HL-60 (cell line): ENCODE measurements at regions not wholly inside any gene's neighbourhood (a gene's known extent, or its start where the extent isn't known, plus 50 kb on each side); places are given as distances from the start of the nearest gene placed in this dataset.

ENCODE experiments used
- DNase-seq, 2 experiments: peaks; one replicate each; pipeline ENCODE4 v3.0.0-alpha.2; 2010 to 2020; ENCODE audit warnings: low read depth in 1 of 2, low spot score in 1 of 2
- H3K27ac ChIP-seq: fragments of 250-450 bp; sonication (Bioruptor Pico); replicated peaks from 2 replicates; pipeline ENCODE4 v1.5.1; 2020; ENCODE audit warnings: mild to moderate bottlenecking, moderate library complexity
- H3K27me3 ChIP-seq: fragments of 250-450 bp; sonication (Bioruptor Pico); 2 replicates; pipeline ENCODE4 v1.5.1; 2021; ENCODE audit warnings: mild to moderate bottlenecking, moderate library complexity; ENCODE audit not compliant: insufficient read depth, poor library complexity, severe bottlenecking
- H3K4me3 ChIP-seq: replicated peaks from 2 replicates; pipeline ENCODE4 v1.5.1; 2011; ENCODE audit warnings: mild to moderate bottlenecking, control low read depth, low read length; ENCODE audit not compliant: insufficient read depth
- GABPA ChIP-seq: IDR thresholded peaks from 2 replicates; pipeline ENCODE4 v1.6.1; 2012; ENCODE audit warnings: low read depth
- POLR2AphosphoS5 ChIP-seq: IDR thresholded peaks from 2 replicates; pipeline ENCODE4 v1.6.1; 2012; ENCODE audit warnings: low read depth
- SPI1 ChIP-seq: IDR thresholded peaks from 2 replicates; pipeline ENCODE4 v1.6.1; 2012; ENCODE audit warnings: low read depth, mild to moderate bottlenecking, borderline replicate concordance
- TF ChIP-seq, protein P1 (sequence below): IDR thresholded peaks from 2 replicates; pipeline ENCODE4 v1.6.1; 2012; ENCODE audit warnings: low read depth; ENCODE audit not compliant: insufficient replicate concordance
- TF ChIP-seq, protein P2 (sequence below): IDR thresholded peaks from one replicate; pipeline ENCODE4 v1.5.1; 2011; ENCODE audit warnings: low read length, control low read depth, inconsistent platforms; ENCODE audit not compliant: insufficient read depth

DNA sequence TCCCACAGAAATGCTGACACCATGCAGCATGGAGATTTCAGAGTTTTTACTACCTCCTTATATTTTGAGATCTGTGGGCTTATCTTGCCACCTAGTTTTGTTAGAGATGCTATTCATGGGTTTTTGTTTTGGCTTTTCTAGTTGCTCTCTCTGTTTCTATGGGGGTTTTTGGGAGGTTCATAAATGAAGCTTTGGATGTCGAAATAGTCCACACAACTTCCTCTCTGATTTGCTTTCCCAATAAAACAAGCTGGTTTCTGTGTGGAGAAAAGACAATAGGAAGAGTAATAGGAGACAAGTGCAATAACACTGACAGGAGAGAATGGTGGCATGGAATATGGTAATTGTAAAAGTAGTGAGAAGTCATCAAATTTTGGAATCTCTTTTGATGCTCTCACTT lies 106.8 kb upstream of the GPR149 start:
- no peak for TF ChIP-seq POLR2AphosphoS5
- TF ChIP-seq, protein P1, sequence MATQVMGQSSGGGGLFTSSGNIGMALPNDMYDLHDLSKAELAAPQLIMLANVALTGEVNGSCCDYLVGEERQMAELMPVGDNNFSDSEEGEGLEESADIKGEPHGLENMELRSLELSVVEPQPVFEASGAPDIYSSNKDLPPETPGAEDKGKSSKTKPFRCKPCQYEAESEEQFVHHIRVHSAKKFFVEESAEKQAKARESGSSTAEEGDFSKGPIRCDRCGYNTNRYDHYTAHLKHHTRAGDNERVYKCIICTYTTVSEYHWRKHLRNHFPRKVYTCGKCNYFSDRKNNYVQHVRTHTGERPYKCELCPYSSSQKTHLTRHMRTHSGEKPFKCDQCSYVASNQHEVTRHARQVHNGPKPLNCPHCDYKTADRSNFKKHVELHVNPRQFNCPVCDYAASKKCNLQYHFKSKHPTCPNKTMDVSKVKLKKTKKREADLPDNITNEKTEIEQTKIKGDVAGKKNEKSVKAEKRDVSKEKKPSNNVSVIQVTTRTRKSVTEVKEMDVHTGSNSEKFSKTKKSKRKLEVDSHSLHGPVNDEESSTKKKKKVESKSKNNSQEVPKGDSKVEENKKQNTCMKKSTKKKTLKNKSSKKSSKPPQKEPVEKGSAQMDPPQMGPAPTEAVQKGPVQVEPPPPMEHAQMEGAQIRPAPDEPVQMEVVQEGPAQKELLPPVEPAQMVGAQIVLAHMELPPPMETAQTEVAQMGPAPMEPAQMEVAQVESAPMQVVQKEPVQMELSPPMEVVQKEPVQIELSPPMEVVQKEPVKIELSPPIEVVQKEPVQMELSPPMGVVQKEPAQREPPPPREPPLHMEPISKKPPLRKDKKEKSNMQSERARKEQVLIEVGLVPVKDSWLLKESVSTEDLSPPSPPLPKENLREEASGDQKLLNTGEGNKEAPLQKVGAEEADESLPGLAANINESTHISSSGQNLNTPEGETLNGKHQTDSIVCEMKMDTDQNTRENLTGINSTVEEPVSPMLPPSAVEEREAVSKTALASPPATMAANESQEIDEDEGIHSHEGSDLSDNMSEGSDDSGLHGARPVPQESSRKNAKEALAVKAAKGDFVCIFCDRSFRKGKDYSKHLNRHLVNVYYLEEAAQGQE: no peak
- TF ChIP-seq, protein P2, sequence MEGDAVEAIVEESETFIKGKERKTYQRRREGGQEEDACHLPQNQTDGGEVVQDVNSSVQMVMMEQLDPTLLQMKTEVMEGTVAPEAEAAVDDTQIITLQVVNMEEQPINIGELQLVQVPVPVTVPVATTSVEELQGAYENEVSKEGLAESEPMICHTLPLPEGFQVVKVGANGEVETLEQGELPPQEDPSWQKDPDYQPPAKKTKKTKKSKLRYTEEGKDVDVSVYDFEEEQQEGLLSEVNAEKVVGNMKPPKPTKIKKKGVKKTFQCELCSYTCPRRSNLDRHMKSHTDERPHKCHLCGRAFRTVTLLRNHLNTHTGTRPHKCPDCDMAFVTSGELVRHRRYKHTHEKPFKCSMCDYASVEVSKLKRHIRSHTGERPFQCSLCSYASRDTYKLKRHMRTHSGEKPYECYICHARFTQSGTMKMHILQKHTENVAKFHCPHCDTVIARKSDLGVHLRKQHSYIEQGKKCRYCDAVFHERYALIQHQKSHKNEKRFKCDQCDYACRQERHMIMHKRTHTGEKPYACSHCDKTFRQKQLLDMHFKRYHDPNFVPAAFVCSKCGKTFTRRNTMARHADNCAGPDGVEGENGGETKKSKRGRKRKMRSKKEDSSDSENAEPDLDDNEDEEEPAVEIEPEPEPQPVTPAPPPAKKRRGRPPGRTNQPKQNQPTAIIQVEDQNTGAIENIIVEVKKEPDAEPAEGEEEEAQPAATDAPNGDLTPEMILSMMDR: no peak
- no peak overlapping the region for H3K4me3 ChIP-seq
- no peaks in the 10 kb centered on the region for H3K27me3 ChIP-seq
- 0 out of 2 replicates have a peak overlapping the region, but pooled peaks have one; percentile 6 for H3K27ac ChIP-seq
- no peak for DNase-seq

DNA sequence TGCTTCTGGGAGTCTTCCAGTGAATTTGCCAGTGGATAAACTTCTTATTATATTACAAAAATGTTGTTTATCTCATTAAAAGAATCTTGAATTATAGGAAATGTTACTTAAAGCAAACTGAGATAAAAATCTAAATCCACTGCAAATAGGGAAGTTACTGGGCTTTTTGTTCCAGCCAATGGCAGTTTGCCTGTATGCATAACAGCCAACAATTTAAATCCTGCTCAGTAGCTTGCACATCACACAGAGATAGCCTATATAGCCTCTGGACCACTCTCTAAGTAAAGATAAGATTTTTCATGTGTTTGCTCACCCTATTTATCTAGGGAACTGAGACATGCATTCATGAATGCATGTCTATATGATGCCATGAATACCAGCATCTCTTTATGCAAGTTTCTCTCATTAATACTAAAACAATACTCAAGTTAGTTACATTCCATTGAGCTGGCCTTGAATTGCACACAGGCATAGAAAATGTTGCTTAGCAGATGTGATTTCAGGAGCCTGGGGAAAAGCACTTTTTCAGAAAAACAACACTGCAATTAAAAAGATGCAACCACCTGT lies 92.1 kb upstream of the GPR149 start:
- H3K27ac ChIP-seq: no peak overlapping the region
- TF ChIP-seq, protein P2: no peak
- TF ChIP-seq, protein P1: no peak
- TF ChIP-seq SPI1: no peak
- TF ChIP-seq POLR2AphosphoS5: no peak
- TF ChIP-seq GABPA: no peak
- H3K27me3 ChIP-seq: no peaks in the 10 kb centered on the region
- DNase-seq: no peak
- no peak overlapping the region for H3K4me3 ChIP-seq

DNA sequence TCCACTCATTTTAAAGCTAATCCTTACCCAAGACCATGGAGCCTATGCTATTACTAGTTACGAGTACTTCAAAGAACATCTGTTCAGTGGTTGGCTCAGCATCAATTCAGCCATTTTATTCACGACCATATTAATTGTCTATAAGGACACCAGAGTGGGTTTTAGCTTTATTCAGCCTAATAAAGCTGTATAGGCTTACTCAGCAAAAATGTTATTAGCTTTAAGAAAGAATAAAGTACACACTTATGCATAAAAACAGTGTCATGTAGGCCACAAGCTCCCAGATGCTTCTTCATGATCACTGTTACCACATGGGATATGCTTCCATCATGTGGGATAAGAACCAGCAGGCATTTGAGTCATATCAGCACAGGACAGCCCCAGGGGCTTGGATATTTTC lies 87.4 kb upstream of the GPR149 start:
- Histone ChIP-seq H3K27me3 (no peaks in the 10 kb centered on the region), H3K27ac (no peak overlapping the region), H3K4me3 (no peak overlapping the region)
- TF ChIP-seq GABPA (no peak), SPI1 (no peak), POLR2AphosphoS5 (no peak)
- TF ChIP-seq, protein P1: no peak
- TF ChIP-seq, protein P2: no peak
- no peak for DNase-seq
